AG10803 (cell line): ENCODE measurements at regions not wholly inside any gene's neighbourhood (a gene's known extent, or its start where the extent isn't known, plus 50 kb on each side); places are given as distances from the start of the nearest gene placed in this dataset.
"Not testable (repeated sequence)": the region's sequence is repeated elsewhere in the genome, so short reads cannot be mapped to it uniquely, and the experiment has no call there.

Source experiments
- DNase-seq: peaks from one replicate; pipeline ENCODE4 v3.0.0; 2010; ENCODE audit warnings: low read depth
- H3K4me3 ChIP-seq: 2 replicates; pipeline ENCODE4 v1.5.1; 2011; ENCODE audit warnings: mild to moderate bottlenecking, low read length, control low read depth
- TF ChIP-seq, protein P1 (sequence below): conservative IDR thresholded peaks from 2 replicates; pipeline ENCODE4 v1.5.1; 2011; ENCODE audit warnings: mild to moderate bottlenecking, low read length, control low read depth, inconsistent platforms

DNA sequence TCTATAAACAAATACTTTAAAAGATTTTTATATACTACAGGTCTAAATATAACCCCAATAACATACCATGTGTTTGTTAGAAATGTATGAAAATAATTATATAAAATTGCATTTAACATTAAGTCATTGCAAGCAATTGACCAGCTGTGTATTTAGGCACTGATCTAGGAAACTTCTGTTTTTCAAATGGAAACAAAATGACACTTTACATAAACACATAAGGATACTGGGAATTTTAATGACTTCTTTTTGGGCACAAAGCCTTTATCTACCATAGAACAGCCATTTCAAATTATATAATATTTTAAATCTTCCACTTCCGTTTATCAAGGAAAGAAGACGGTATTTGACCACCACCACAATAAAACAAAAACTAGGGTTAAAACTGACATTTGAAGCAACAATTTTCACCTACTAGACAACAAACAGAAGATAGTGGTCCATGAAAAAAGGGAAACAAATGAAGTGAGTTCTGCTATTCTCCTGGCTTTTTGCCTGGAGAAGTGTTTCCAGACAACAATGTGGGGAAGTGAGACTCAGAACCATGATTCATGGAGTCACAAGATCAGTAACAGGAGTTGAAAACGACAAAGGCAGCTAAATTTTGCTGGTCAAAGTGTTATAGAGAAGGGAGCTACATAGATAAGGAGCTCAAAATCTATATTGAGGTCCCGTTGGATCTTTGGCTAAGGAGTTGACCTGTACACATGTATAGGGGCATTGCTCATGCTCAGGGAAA, 475.1 kb downstream of the TRHDE start:
- DNase-seq = no peak
- H3K4me3 ChIP-seq = no peak overlapping the region
- TF ChIP-seq, protein P1, sequence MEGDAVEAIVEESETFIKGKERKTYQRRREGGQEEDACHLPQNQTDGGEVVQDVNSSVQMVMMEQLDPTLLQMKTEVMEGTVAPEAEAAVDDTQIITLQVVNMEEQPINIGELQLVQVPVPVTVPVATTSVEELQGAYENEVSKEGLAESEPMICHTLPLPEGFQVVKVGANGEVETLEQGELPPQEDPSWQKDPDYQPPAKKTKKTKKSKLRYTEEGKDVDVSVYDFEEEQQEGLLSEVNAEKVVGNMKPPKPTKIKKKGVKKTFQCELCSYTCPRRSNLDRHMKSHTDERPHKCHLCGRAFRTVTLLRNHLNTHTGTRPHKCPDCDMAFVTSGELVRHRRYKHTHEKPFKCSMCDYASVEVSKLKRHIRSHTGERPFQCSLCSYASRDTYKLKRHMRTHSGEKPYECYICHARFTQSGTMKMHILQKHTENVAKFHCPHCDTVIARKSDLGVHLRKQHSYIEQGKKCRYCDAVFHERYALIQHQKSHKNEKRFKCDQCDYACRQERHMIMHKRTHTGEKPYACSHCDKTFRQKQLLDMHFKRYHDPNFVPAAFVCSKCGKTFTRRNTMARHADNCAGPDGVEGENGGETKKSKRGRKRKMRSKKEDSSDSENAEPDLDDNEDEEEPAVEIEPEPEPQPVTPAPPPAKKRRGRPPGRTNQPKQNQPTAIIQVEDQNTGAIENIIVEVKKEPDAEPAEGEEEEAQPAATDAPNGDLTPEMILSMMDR = no peak

DNA sequence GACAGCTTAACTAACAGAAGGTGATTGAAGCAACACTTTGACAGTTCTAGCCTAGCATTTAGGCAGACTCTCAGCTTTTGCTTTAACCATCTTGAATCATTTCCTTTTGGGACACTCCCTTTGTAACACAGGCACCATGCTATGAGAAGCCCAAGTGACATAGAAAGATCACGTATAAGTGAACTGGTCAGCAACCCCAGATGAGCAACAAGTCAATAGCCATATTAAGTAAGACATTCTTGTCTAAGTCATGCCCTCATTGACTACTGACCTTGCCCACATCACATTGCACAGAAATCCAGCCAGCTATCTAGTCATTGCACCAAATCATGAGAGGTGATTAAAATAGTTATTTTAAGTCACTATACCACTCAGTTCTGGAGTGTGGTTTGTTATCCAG, 476.8 kb downstream of the TRHDE start:
- TF ChIP-seq, protein P1 = no peak
- DNase-seq = no peak
- no peak overlapping the region for H3K4me3 ChIP-seq

DNA sequence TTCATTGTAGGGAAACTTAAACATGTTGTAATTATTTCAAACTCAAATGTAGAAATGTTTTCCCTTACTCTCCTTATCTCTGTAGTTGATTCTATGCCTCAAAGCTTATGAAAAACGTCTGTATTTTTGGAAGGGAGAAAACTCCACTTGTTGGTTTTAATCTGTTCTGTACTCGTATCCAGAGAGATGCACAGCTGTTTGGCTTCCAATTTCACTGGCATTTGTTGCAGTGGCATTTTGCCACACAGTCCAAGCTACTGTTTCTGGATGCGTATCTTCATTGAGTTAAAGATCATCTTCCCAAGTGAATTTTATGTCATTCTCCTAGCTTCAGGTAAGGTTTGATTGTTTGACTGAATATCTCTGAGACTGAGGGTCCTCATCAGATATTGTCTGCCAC, 481.4 kb downstream of the TRHDE start:
- TF ChIP-seq, protein P1 = no peak
- no peak overlapping the region for H3K4me3 ChIP-seq
- DNase-seq = no peak

DNA sequence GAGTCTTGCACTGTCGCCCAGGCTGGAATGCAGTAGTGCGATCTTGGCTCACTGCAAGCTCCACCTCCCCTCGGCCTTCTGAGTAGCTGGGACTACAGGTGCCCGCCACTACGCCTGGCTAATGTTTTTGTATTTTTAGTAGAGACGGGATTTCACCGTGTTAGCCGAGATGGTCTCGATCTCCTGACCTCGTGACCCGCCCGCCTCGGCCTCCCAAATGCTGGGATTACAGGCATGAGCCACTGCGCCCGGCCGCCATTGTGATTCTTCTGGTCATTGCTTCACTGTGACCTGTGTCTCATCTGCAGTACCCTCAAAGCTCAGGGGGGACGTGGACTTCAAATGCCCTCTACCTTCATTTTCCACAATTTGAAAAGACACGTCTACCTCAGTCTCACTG, 481.9 kb downstream of the TRHDE start:
- not testable (repeated sequence) for H3K4me3 ChIP-seq, DNase-seq

DNA sequence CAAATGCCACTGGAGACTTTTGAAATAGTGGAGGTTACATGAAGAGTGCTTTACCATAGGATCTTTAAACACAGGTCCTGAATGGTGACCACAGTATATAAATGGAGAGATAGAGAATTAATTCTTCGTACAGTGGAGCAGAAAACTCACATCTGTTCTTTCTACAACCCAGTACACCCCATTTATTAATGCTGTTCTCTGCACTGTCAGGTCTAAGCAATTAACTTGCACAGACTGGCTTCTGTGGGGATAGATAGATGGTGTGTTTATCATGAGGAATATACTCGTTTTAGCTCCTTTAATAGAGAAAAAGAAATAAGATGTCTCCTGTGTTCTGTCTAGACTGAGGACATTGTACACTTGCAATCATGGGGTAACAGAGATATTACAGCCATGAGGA, 494.3 kb downstream of the TRHDE start:
- TF ChIP-seq, protein P1 = no peak
- no peak overlapping the region for H3K4me3 ChIP-seq
- DNase-seq = no peak

DNA sequence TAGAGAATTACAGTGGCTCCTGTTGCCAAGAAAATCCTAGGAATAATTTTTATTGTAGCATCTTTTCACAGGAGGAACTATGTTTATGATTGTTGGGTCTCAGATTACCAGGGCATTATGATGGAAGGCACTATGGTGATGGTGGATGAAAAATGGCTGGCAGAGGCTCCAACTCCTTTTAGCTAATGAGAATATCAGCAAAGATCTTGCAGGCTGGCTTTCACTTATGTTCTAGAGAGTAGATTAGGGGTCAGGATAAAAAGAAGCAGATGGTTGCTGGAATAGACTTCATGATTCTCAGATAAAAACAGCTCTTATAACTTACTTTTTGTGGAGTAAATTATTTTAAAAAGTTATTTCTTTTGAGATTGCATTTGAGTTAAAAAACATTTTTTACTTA, 501.9 kb downstream of the TRHDE start:
- DNase-seq = no peak
- no peak overlapping the region for H3K4me3 ChIP-seq
- TF ChIP-seq, protein P1 = no peak

DNA sequence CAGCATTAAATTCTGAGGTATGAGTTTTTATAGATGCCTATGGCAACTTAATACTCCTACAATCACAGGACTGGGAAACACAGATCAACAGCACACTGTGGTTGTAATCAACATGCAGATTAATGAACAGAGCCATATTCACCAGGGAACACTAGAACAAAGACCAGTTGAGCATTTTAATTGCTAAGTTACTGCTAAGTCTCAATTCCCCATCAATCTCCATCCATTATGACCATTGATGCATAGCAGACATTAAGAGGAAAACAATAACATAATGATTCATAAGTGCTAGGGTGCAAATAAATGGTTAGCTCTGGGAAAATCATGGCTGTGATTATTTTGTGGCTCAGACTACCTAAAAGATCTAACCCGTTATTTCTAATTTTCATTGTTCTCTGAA, 505.6 kb downstream of the TRHDE start:
- no peak overlapping the region for H3K4me3 ChIP-seq
- TF ChIP-seq, protein P1 = no peak
- no peak for DNase-seq
